ENCODE measurements at regions not wholly inside any gene's neighbourhood (a gene's known extent, or its start where the extent isn't known, plus 50 kb on each side); places are given as distances from the start of the nearest gene placed in this dataset.

GRCh38 chr3:27590437-27591298, 106.5 kb upstream of the SLC4A7 start:
- TF ChIP-seq EZH2 (IDR thresholded peaks at IDR 0.05) (no peak), POLR2AphosphoS5 (IDR thresholded peaks at IDR 0.05; ENCODE audit: borderline replicate concordance, low read depth, low read length) (no peak), FOXP2 (optimal IDR thresholded peaks at IDR 0.05; ENCODE audit: control extremely low read depth, extremely low read length, insufficient read depth) (no peak)

All from SK-N-MC (cell line).